ENCODE measurements at regions not wholly inside any gene's neighbourhood (a gene's known extent, or its start where the extent isn't known, plus 50 kb on each side); places are given as distances from the start of the nearest gene placed in this dataset.

DNA sequence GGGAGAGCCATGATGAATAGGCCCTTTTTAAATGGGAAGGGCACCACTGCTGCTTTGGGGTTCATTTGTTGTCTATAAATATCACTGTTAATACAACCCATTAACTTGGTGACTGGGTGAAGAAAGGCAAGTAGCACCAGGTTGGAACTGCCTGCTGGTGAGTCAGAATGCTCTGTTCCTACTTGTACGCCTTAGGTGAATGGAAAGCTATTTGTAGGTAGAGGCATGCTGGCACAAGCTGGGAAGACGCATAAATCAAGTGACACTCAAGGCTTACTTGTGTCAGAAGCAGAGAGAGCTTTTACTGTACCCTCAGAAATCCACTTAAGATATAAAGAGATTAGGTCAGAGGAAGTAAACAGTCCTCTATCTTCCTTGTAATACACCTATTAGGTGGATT lies 142.5 kb downstream of the TMX1 start:
- Histone ChIP-seq H3K9me3 (ENCODE audit: control insufficient read depth, insufficient read depth, low read depth, low read length) (no peaks in the 10 kb centered on the region), H3K27ac (ENCODE audit: extremely low read depth, low read depth, low read length) (no peak overlapping the region), H3K4me1 (ENCODE audit: control insufficient read depth, insufficient read depth, low read length) (no peaks in the 10 kb centered on the region), H3K4me3 (ENCODE audit: low read depth, low read length) (no peak overlapping the region), H3K36me3 (ENCODE audit: control insufficient read depth in 2 of 2, insufficient read depth in 1 of 2, low read length in 2 of 2) (no peaks in the 10 kb centered on the region)
- no peak for TF ChIP-seq ZNF544 (tag by site-specific recombination; IDR thresholded peaks at IDR 0.05)
- TF ChIP-seq ZNF658 (tag by site-specific recombination; IDR thresholded peaks at IDR 0.05), result no peak
- no peak for TF ChIP-seq ZNF621 (tag by site-specific recombination; IDR thresholded peaks at IDR 0.05)
- TF ChIP-seq, protein P1, sequence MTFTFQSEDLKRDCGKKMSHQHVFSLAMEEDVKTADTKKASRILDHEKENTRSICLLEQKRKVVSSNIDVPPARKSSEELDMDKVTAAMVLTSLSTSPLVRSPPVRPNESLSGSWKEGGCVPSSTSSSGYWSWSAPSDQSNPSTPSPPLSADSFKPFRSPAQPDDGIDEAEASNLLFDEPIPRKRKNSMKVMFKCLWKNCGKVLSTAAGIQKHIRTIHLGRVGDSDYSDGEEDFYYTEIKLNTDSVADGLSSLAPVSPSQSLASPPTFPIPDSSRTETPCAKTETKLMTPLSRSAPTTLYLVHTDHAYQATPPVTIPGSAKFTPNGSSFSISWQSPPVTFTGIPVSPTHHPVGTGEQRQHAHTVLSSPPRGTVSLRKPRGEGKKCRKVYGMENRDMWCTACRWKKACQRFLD (tag by site-specific recombination; IDR thresholded peaks at IDR 0.05), result no peak
- TF ChIP-seq, protein P2, sequence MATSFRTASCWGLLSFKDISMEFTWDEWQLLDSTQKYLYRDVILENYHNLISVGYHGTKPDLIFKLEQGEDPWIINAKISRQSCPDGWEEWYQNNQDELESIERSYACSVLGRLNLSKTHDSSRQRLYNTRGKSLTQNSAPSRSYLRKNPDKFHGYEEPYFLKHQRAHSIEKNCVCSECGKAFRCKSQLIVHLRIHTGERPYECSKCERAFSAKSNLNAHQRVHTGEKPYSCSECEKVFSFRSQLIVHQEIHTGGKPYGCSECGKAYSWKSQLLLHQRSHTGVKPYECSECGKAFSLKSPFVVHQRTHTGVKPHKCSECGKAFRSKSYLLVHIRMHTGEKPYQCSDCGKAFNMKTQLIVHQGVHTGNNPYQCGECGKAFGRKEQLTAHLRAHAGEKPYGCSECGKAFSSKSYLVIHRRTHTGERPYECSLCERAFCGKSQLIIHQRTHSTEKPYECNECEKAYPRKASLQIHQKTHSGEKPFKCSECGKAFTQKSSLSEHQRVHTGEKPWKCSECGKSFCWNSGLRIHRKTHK (tag by site-specific recombination; IDR thresholded peaks at IDR 0.05), result no peak
- TF ChIP-seq ZNF549 (tag by site-specific recombination; IDR thresholded peaks at IDR 0.05), result no peak
- no peak for TF ChIP-seq EGR2 (tag by site-specific recombination; IDR thresholded peaks at IDR 0.05; ENCODE audit: low read depth)
- no peak for TF ChIP-seq ZNF501 (tag by site-specific recombination; IDR thresholded peaks at IDR 0.05)
- TF ChIP-seq ZNF600 (tag by site-specific recombination; IDR thresholded peaks at IDR 0.05), result no peak
- TF ChIP-seq KLF9 (tag by site-specific recombination; IDR thresholded peaks at IDR 0.05; ENCODE audit: low read depth), result no peak
- no peak for TF ChIP-seq ZBTB48 (tag by site-specific recombination; IDR thresholded peaks at IDR 0.05)
- no peak for TF ChIP-seq ZNF571 (tag by site-specific recombination; IDR thresholded peaks at IDR 0.05)
- TF ChIP-seq, protein P3, sequence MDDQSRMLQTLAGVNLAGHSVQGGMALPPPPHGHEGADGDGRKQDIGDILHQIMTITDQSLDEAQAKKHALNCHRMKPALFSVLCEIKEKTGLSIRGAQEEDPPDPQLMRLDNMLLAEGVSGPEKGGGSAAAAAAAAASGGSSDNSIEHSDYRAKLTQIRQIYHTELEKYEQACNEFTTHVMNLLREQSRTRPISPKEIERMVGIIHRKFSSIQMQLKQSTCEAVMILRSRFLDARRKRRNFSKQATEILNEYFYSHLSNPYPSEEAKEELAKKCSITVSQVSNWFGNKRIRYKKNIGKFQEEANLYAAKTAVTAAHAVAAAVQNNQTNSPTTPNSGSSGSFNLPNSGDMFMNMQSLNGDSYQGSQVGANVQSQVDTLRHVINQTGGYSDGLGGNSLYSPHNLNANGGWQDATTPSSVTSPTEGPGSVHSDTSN (CRISPR knock-in tag; IDR thresholded peaks at IDR 0.05), result no peak
- no peak for TF ChIP-seq ZNF202 (tag by site-specific recombination; IDR thresholded peaks at IDR 0.05; ENCODE audit: borderline replicate concordance)
- CTCF ChIA-PET, result interaction anchor here (1.6 kb wide), 1 partner anchor 393 kb away, joined by 4 read pairs; no protein-coding TSS in a partner anchor
- POLR2A ChIA-PET, result no interaction called here

DNA sequence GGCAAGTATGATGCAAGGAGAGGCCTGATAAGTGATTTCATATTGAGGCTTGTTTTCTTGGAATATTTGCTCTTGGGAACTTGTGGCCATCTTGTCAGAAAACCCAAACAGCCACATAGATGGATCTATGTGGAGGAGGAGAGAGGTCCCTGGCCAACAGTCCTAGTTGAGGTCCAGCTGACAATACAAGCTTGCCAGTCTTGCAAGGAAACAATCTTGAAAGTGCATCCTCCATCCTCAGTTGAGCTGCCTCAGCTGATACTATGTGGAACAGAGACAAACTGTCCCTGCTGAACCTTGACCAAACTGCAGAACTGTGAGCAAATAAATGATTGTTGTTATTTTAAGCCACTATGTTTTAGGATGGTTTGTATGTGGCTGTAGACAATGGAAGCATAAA lies 146.4 kb downstream of the TMX1 start:
- ChIA-PET POLR2A (no interaction called here), CTCF (interaction anchor here (0.6 kb wide), 1 partner anchor 13 kb away, joined by 5 read pairs; no protein-coding TSS in a partner anchor)
- Histone ChIP-seq H3K27ac (ENCODE audit: extremely low read depth, low read depth, low read length) (no peak overlapping the region), H3K4me3 (ENCODE audit: low read depth, low read length) (no peak overlapping the region), H3K36me3 (ENCODE audit: control insufficient read depth in 2 of 2, insufficient read depth in 1 of 2, low read length in 2 of 2) (no peaks in the 10 kb centered on the region), H3K9me3 (ENCODE audit: control insufficient read depth, insufficient read depth, low read depth, low read length) (no peaks in the 10 kb centered on the region), H3K4me1 (ENCODE audit: control insufficient read depth, insufficient read depth, low read length) (no peaks in the 10 kb centered on the region)
- TF ChIP-seq, protein P4, sequence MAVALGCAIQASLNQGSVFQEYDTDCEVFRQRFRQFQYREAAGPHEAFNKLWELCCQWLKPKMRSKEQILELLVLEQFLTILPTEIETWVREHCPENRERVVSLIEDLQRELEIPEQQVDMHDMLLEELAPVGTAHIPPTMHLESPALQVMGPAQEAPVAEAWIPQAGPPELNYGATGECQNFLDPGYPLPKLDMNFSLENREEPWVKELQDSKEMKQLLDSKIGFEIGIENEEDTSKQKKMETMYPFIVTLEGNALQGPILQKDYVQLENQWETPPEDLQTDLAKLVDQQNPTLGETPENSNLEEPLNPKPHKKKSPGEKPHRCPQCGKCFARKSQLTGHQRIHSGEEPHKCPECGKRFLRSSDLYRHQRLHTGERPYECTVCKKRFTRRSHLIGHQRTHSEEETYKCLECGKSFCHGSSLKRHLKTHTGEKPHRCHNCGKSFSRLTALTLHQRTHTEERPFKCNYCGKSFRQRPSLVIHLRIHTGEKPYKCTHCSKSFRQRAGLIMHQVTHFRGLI (tag by site-specific recombination; IDR thresholded peaks at IDR 0.05), result no peak
- no peak for TF ChIP-seq ZNF621 (tag by site-specific recombination; IDR thresholded peaks at IDR 0.05)
- TF ChIP-seq ZNF658 (tag by site-specific recombination; IDR thresholded peaks at IDR 0.05), result no peak
- no peak for TF ChIP-seq ZNF132 (tag by site-specific recombination; IDR thresholded peaks at IDR 0.05; ENCODE audit: borderline replicate concordance)
- no peak for TF ChIP-seq HOXC10 (CRISPR knock-in tag; IDR thresholded peaks at IDR 0.05)
- TF ChIP-seq ZNF521 (tag by site-specific recombination; IDR thresholded peaks at IDR 0.05), result no peak
- TF ChIP-seq, protein P5, sequence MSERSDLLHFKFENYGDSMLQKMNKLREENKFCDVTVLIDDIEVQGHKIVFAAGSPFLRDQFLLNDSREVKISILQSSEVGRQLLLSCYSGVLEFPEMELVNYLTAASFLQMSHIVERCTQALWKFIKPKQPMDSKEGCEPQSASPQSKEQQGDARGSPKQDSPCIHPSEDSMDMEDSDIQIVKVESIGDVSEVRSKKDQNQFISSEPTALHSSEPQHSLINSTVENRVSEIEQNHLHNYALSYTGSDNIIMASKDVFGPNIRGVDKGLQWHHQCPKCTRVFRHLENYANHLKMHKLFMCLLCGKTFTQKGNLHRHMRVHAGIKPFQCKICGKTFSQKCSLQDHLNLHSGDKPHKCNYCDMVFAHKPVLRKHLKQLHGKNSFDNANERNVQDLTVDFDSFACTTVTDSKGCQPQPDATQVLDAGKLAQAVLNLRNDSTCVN (tag by site-specific recombination; optimal IDR thresholded peaks at IDR 0.05), result no peak
- TF ChIP-seq ZNF677 (tag by site-specific recombination; IDR thresholded peaks at IDR 0.05), result no peak
- TF ChIP-seq ZNF785 (tag by site-specific recombination; IDR thresholded peaks at IDR 0.05), result no peak
- no peak for TF ChIP-seq YY2 (tag by site-specific recombination; IDR thresholded peaks at IDR 0.05)
- TF ChIP-seq EGR2 (tag by site-specific recombination; IDR thresholded peaks at IDR 0.05; ENCODE audit: low read depth), result no peak
- no peak for TF ChIP-seq ZBTB1 (tag by site-specific recombination; IDR thresholded peaks at IDR 0.05)
- no peak for TF ChIP-seq ZNF571 (tag by site-specific recombination; IDR thresholded peaks at IDR 0.05)
- no peak for TF ChIP-seq RBAK (tag by site-specific recombination; IDR thresholded peaks at IDR 0.05)
- TF ChIP-seq ZSCAN16 (tag by site-specific recombination; IDR thresholded peaks at IDR 0.05), result no peak
